Heart left ventricle (tissue), 13 donors: ENCODE measurements at regions not wholly inside any gene's neighbourhood (a gene's known extent, or its start where the extent isn't known, plus 50 kb on each side); places are given as distances from the start of the nearest gene placed in this dataset.

ENCODE experiments used
- CTCF ChIP-seq, 12 donors: fragments of 200-600 bp; sonication (generic) in 4 of 12; IDR thresholded peaks; one replicate each; pipeline versions ENCODE4 v1.5.0 to v1.8.0; 2018 to 2022; ENCODE audit warnings: antibody characterized with exemption in 12 of 12, mild to moderate bottlenecking in 5 of 12
- POLR2A ChIP-seq, 2 donors: fragments of 450-650 bp; IDR thresholded peaks; one replicate each; pipeline ENCODE4 v1.6.1; 2017; ENCODE audit warnings: antibody characterized with exemption in 2 of 2, mild to moderate bottlenecking in 2 of 2, moderate library complexity in 2 of 2
- donor health status: ischemic (EF 13 %, LVEDD 7.1; RV severe dilation, severe dysfunction).
- donor health status: DM: no; HTN: yes; CAD: no.
- donor health status: DM: no; HTN: no; CAD: no.
- donor health status: ischemic (EF 25% LVEDD 6.9; RV normal size, moderate dysfunction).
- donor health status: ischemic (EF 25% LVEDD 5.7; RV mildly dilated, moderate dysfunction).
- donor health status: ischemic (EF 35%, LVEDD 5.7; RV mildly dilated, moderate dysfunction).
- donor health status: nonischemic (EF 11% LVEDD 7.7; RV severe dilation, severe dysfunction).
- donor health status: DM: yes; HTN: yes; CAD: no.
- donor health status: PGD.
- donor health status: ischemic (EF 29% LVEDD 5.4; RV normal size, mild dysfunction).
- donor health status: nonischemic (EF 23%, LVEDD 6.1; RV moderate dilation, normal function).

DNA sequence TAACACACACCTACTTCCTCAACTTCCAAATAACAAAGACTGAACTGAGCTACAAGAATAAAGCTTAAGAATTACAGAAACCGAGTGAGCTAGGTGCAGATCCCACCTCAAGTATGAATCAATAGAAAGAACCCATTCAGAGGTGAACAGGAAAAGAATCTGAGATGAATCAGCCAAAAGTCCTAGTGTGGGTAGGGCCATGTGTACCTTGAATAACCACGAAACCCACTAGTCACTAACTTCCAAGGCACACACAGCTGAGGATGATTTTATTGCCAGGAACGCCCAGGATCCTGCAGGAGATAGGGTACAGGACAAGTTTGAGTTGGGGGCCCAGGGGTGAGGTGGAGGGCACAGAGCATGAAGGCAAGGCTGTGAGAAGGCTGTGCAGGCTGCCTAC, 99.7 kb upstream of the REG3A start:
- TF ChIP-seq CTCF (IDR thresholded peaks at IDR 0.05) (no peak), POLR2A (IDR thresholded peaks at IDR 0.05) (no peak)
